Activated naive CD4-positive, alpha-beta T cell treated with anti-CD3 and anti-CD28 coated beads, Interleukin-2, amount 50 U/mL, for 24 hours (primary cell): ENCODE measurements at regions not wholly inside any gene's neighbourhood (a gene's known extent, or its start where the extent isn't known, plus 50 kb on each side); places are given as distances from the start of the nearest gene placed in this dataset.
"Not testable (repeated sequence)": the region's sequence is repeated elsewhere in the genome, so short reads cannot be mapped to it uniquely, and the experiment has no call there.

Experiments used
- H3K27ac Mint-ChIP-seq: one replicate; pipeline ENCODE4 v1.8.0; 2021; ENCODE audit warnings: mild to moderate bottlenecking, mixed read lengths
- H3K27me3 Mint-ChIP-seq: one replicate; pipeline ENCODE4 v1.8.0; 2021; ENCODE audit warnings: mixed read lengths
- H3K36me3 Mint-ChIP-seq: one replicate; pipeline ENCODE4 v1.8.0; 2021; ENCODE audit warnings: mixed read lengths
- H3K4me1 Mint-ChIP-seq: one replicate; pipeline ENCODE4 v1.8.0; 2021; ENCODE audit warnings: mixed read lengths
- H3K4me3 Mint-ChIP-seq: one replicate; pipeline ENCODE4 v1.8.0; 2021; ENCODE audit warnings: mild to moderate bottlenecking, mixed read lengths
- H3K9me3 Mint-ChIP-seq: one replicate; pipeline ENCODE4 v1.8.0; 2021; ENCODE audit warnings: mixed read lengths

DNA sequence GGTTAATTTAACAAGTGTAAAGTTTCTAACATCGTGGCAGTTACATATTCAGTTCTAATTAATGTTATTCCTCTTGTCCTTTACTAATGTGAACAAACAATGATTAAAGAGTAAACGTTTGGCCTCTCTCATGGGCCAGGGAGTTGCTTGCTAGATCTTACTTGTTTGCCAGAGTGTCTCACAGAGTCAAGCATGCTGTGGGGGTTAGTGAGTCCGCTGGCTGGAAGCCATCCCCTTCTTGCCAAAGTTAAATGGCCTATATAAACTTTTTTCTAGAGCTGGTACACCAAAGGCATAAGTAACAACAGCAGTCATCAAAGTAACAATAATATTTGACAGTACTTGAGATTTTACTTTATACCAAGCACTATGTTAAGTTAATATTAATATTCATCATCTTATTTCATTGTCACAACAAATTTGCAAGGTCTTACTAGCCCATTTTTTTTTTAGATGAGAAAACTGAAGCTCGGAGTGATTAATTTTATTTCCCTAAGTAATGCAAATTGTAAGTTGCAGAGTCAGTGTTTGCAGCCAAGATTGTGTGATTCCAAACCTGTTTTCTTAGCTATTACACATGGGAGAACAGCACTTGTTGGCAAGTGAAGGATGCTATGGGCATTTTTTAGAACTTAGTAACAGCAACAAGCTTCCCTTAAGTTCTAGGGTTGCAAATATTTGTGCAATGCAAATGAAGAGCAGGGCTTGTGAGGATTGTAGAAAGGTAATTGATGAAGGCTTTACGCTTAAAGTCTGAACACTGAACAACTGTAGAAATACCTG is 224.5 kb downstream of the RFPL4B start:
- no peaks in the 10 kb centered on the region for H3K36me3 Mint-ChIP-seq
- H3K9me3 Mint-ChIP-seq = no peaks in the 10 kb centered on the region
- no peak overlapping the region for H3K4me3 Mint-ChIP-seq
- H3K4me1 Mint-ChIP-seq = no peaks in the 10 kb centered on the region
- no peaks in the 10 kb centered on the region for H3K27me3 Mint-ChIP-seq
- H3K27ac Mint-ChIP-seq = no peak overlapping the region

DNA sequence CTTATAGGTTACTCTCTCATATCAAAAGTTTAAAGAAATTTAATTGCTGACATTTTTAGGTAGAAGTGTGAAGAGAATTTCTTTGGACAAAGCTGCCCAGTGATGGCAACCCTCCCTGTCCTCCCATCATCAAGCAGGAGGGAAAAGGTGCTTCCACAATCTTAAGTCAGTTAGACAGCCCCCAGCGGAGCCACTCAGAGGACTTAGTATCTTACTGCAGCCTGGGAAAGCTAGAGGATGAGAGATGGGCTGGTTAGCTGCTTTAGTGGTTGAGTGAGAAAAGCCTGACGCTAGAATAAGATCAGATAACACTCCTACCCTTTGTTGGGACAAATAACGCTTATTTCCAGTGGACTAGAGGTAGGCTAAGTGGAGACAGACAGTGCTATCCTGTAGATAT is 227.1 kb downstream of the RFPL4B start:
- Mint-ChIP-seq H3K9me3 (no peaks in the 10 kb centered on the region), H3K27ac (no peak overlapping the region), H3K4me3 (no peak overlapping the region), H3K36me3 (no peaks in the 10 kb centered on the region), H3K27me3 (no peaks in the 10 kb centered on the region), H3K4me1 (no peaks in the 10 kb centered on the region)

DNA sequence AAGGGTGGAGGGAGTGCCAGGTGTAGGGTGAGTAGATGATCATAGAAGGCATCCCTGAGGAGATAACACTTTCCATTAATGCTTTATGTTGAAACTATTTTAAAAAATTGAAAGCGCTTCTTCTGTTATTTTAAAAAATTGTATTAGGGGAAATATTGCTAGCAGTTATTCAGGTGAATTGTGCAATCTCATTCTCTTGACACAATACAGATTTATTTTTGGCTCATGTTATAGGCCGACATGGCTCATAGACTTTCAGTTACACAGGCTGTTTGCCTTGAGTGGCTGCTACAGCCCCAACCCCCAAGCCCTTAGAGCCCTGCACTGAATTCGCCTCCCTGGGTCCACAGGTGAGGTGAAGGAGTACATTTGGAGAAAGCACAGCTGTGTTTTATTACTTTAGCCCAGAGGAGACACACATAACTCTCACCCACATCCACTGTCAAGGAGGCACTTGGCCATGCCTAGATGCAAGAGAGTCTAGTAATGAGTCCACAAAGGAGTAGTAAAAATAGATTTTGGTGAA is 228.2 kb downstream of the RFPL4B start:
- Mint-ChIP-seq H3K4me3 (no peak overlapping the region), H3K4me1 (no peaks in the 10 kb centered on the region), H3K27ac (no peak overlapping the region), H3K27me3 (no peaks in the 10 kb centered on the region), H3K36me3 (no peaks in the 10 kb centered on the region), H3K9me3 (no peaks in the 10 kb centered on the region)

DNA sequence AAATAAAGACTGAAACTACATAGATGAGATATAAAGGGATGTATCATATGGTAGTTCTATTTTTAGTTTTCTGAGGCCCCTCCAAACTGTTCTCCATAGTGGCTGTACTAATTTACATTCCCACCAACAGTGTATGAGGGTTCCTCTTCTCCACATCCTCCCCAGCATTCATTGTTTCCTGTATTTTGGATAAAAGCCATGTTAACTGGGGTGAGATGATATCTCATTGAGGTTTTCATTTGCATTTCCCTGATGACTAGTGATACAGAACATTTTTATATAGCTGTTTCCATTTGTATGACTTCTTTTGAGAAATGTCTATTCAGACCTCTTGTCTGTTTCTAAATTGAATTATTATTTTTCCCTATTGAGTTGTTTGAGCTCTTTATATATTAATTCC is 229.3 kb downstream of the RFPL4B start:
- H3K9me3 Mint-ChIP-seq = no peaks in the 10 kb centered on the region
- H3K27ac Mint-ChIP-seq = no peak overlapping the region
- H3K4me1 Mint-ChIP-seq = no peaks in the 10 kb centered on the region
- no peaks in the 10 kb centered on the region for H3K27me3 Mint-ChIP-seq
- no peak overlapping the region for H3K4me3 Mint-ChIP-seq
- no peaks in the 10 kb centered on the region for H3K36me3 Mint-ChIP-seq

DNA sequence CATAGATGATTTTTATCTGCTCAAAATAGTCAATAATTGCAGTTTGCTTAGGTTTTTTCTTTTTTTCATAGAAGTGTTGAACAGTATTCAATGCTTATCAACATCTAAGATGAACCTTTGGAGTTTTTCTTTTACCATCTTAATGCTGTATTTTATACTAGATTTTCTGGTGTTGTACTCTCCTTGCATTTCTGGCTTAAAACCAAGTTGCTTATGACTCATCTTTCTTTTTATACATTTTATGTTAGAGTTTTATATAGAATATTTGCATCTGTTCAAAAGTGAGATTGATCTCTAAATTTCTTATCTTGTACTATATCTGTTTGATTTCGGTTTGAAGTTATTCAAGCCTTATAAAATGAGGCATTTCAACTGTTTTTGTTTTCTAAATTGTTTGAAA is 232.5 kb downstream of the RFPL4B start:
- H3K4me3 Mint-ChIP-seq = no peak overlapping the region
- no peaks in the 10 kb centered on the region for H3K36me3 Mint-ChIP-seq
- H3K27ac Mint-ChIP-seq = no peak overlapping the region
- no peaks in the 10 kb centered on the region for H3K4me1 Mint-ChIP-seq
- H3K27me3 Mint-ChIP-seq = no peaks in the 10 kb centered on the region
- H3K9me3 Mint-ChIP-seq = no peaks in the 10 kb centered on the region

DNA sequence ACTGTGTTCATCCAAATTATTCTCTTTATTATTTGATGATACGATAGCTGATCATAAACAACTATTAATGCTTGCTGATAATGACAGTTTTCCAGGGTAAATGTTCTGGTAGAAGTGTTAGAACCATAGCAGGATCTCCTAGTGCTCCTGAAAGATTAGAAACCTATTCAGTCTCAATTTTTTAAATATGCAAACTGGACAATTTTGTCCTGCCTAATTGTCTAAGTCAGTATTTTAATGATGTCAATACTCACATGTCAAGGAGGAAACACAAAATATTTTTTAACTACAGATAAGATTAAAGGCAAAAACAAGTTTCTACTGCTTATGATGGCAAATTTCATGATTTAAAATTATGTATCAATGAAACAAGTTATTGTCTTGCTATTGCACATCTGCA is 233.9 kb downstream of the RFPL4B start:
- H3K4me1 Mint-ChIP-seq = no peaks in the 10 kb centered on the region
- no peak overlapping the region for H3K4me3 Mint-ChIP-seq
- no peaks in the 10 kb centered on the region for H3K27me3 Mint-ChIP-seq
- H3K9me3 Mint-ChIP-seq = no peaks in the 10 kb centered on the region
- H3K36me3 Mint-ChIP-seq = no peaks in the 10 kb centered on the region
- H3K27ac Mint-ChIP-seq = no peak overlapping the region

DNA sequence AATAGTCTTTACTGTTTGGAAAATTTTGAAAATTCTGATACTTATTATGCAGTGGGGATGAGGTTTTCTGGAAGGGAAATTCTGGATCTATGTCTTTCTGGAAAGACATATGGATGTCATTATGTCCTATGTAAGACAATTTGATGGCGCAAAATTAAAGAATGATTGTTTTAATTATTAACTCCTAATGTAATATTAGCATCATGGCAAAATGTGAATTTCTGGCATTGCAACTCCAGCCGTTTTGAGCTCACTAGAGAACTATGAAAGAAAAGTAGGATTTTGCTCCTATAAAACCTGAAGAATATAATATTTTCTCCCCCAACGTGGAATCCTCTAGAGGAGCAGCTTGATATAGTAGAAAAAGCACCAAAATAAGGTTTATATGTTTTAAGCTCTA is 243.2 kb downstream of the RFPL4B start:
- Mint-ChIP-seq H3K4me1 (no peaks in the 10 kb centered on the region), H3K27ac (no peak overlapping the region), H3K36me3 (no peaks in the 10 kb centered on the region), H3K9me3 (peaks cover 5% of the 10 kb centered on the region), H3K27me3 (no peaks in the 10 kb centered on the region), H3K4me3 (no peak overlapping the region)

DNA sequence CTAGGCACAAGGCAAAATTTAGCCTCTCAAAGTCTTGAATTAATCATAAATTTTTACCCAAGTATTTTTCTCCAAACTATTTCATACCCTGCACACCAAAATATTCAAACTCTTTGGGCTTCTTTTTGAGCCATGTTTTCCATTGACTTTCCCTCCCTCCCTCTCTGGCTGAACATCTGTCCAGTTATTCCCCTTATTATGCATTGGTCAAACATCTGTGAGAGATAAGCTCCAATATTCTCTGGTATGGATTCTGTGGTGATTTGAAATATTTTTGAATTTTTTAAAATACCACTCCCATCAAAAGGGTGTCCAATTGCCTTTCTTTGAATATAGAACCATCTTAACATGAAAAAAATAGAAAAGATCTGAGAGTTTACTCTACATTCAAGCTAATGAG is 244.2 kb downstream of the RFPL4B start:
- Mint-ChIP-seq H3K4me3 (no peak overlapping the region), H3K9me3 (peaks cover 15% of the 10 kb centered on the region), H3K4me1 (no peaks in the 10 kb centered on the region), H3K27me3 (no peaks in the 10 kb centered on the region), H3K27ac (no peak overlapping the region), H3K36me3 (no peaks in the 10 kb centered on the region)

DNA sequence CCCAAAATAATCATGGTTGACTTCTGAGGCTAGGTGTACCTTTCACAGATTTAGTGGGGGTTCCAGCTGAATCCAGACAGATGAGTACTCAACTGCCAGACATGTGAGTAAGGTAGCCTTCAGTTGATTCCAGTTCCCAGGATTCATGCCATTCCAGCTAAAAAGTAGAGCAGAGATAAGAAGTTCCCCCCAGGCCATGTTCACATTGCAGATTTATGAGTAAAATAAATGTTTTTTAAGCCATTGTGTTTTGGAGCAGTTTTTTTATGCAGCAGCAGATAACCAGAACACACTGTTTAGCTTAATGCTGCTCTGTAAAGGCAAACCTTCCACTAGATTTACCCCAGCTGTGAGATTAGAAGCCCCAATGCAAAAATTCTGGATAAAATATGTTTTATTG is 245.0 kb downstream of the RFPL4B start:
- H3K27ac Mint-ChIP-seq = no peak overlapping the region
- H3K36me3 Mint-ChIP-seq = no peaks in the 10 kb centered on the region
- H3K9me3 Mint-ChIP-seq = peaks cover 16% of the 10 kb centered on the region

DNA sequence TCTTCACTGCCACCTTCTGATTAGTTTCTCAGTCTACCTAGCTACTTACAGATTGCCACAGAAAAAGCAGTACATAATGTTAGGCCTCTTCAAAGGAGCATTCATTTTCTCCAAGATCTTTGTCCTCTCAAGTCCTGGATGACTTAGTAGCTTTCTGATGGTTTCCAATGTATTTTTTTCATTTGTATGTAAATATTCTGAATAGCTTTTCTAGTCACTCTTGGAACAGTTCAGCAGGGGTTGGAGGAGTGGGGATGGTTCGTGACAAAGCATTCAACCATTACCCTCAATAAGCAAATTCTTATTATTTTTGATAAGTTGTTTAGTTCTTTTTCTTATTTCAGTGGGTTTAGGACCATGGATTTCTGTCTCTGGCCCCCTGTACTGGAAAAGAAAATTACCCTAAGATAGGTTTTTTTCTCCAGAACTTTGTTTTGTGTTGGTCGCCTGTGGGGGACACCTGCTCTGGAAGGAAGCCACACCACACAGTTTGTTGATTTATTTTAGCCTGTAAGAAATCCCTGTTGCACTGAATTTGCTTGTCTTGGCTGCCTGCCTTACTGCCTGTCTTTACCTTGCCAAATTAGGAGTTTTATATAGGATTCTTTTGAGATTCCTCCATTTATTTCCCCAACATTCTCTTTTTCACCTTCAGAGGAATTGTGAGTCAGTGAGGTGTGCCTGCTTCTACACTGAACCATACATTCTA is 247.9 kb downstream of the RFPL4B start:
- Mint-ChIP-seq H3K9me3 (peaks cover 21% of the 10 kb centered on the region), H3K27me3 (no peaks in the 10 kb centered on the region), H3K4me1 (no peaks in the 10 kb centered on the region), H3K4me3 (no peak overlapping the region), H3K27ac (no peak overlapping the region), H3K36me3 (no peaks in the 10 kb centered on the region)

More for the DNA sequence above, 245.0 kb downstream of the RFPL4B start:
- no peak overlapping the region for H3K4me3 Mint-ChIP-seq
- no peaks in the 10 kb centered on the region for H3K4me1 Mint-ChIP-seq
- H3K27me3 Mint-ChIP-seq = no peaks in the 10 kb centered on the region

DNA sequence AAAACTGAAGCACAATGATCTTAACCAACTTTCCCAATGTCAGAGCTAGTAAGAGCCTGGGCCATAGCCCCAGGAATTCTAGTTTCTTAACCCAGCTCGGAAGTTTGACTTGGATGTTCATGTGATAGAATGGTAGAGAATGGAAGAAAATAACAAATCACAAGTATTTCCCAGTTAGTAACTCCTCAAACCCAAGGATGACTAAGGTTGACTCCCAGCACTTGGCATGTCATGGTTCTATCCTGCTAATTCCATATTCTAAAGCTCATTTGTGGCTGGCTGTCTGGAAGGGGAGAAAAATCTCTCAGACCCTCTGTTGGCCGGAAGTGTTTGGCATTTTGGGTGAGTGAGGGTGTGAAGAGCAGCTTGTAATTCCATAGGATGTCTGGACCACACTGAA is 248.7 kb downstream of the RFPL4B start:
- peaks cover 21% of the 10 kb centered on the region for H3K9me3 Mint-ChIP-seq
- H3K36me3 Mint-ChIP-seq = no peaks in the 10 kb centered on the region
- H3K27me3 Mint-ChIP-seq = no peaks in the 10 kb centered on the region
- H3K4me3 Mint-ChIP-seq = no peak overlapping the region
- H3K27ac Mint-ChIP-seq = no peak overlapping the region
- H3K4me1 Mint-ChIP-seq = no peaks in the 10 kb centered on the region

DNA sequence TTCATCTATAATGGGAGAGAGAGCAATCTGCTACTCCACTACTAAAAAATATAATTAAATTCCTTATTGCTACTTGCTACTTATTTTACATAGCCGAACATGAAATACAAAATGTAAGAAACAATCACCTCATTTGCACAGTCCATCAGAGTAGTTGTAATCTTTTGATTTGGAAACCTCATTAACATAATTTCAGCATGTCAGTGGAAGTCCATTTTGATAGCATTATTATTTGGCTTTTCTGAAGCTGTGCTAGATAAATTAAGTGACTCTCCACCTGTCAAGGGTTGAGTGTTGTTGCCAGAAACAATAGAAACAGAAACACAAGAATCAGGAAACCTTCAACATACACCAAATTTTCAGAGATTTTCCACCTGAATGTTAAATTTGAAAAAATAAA is 250.0 kb downstream of the RFPL4B start:
- Mint-ChIP-seq H3K4me3 (no peak overlapping the region), H3K9me3 (peaks cover 21% of the 10 kb centered on the region), H3K4me1 (no peaks in the 10 kb centered on the region), H3K36me3 (no peaks in the 10 kb centered on the region), H3K27me3 (no peaks in the 10 kb centered on the region), H3K27ac (no peak overlapping the region)

DNA sequence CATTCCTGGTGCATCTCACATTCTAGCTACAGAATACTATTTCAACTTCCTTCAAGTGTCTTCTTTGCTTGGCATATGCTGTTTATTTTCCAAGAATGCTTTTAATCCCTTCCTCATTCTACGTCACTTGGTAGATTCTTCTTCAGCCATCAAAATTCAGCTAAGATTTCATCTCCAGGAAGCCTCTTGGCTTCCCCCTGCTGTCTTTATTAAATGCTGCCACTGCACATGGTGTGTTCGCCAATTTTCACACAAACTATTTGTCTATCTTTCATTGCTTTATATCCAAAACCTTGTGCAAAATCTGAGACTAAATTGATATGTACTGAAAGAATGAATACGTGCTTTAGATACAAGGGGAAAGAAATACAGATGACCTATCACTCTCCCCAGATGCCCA is 253.0 kb downstream of the RFPL4B start:
- Mint-ChIP-seq H3K4me1 (no peaks in the 10 kb centered on the region), H3K9me3 (peaks cover 16% of the 10 kb centered on the region), H3K27me3 (no peaks in the 10 kb centered on the region), H3K36me3 (no peaks in the 10 kb centered on the region), H3K27ac (no peak overlapping the region), H3K4me3 (no peak overlapping the region)

DNA sequence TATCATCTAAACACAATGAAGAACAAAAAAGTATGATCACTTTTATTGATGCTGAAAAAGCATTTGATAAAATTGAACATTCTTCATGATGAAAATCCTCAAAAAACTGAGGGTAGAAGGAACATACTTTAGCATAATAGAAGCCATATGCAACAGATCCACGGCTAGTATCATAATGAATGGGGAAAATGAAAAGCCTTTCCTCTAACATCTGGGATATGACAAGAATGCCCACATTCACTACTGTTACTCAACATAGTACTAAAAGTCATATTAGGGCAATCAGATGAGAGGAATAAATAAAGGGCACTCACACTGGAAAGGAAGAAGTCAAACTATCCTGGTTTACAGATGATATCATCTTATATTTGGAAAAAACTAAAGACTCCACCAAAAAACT is 256.6 kb downstream of the RFPL4B start:
- H3K36me3 Mint-ChIP-seq = peaks cover 1% of the 10 kb centered on the region
- no peak overlapping the region for H3K4me3 Mint-ChIP-seq
- H3K4me1 Mint-ChIP-seq = no peaks in the 10 kb centered on the region
- no peaks in the 10 kb centered on the region for H3K27me3 Mint-ChIP-seq
- no peak overlapping the region for H3K27ac Mint-ChIP-seq
- H3K9me3 Mint-ChIP-seq = peaks cover 5% of the 10 kb centered on the region

DNA sequence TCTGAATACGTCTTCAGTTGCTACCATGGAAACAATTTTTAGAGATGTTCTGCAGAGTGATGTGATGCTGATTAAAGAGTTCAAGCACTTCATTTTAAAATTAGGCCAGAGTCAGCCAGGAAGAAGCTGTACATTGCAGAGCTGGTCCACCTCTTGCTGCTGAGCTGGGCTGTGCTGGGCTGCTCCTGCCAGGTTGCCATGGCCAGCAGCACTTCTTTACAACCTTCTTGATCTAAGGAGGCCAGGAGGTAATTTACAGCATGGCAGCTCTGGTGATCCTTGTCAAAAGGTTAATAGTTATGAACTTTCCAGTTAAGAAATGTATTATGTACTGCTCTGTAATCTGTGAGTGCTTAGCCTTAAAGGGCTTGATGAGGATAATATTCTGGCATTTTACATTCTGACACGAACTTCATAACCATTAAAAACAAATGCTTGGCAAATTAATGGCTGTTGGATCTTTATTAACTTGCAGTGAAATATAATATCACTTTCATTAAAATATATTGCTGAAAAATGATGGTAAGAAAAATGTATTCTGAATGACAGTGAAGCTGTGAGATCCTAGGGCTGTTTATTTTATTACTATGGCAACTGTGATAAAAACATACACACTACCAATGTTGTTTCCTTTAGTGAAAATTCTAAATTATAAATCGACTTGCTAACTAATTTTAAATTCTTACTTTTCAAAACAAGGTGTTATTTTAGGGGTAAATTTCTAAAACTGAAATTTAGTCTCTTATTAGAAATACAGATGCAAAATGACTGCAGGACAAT is 259.7 kb downstream of the RFPL4B start:
- Mint-ChIP-seq H3K36me3 (peaks cover 1% of the 10 kb centered on the region), H3K4me1 (no peaks in the 10 kb centered on the region), H3K27ac (no peak overlapping the region), H3K9me3 (no peaks in the 10 kb centered on the region), H3K4me3 (no peak overlapping the region), H3K27me3 (no peaks in the 10 kb centered on the region)

DNA sequence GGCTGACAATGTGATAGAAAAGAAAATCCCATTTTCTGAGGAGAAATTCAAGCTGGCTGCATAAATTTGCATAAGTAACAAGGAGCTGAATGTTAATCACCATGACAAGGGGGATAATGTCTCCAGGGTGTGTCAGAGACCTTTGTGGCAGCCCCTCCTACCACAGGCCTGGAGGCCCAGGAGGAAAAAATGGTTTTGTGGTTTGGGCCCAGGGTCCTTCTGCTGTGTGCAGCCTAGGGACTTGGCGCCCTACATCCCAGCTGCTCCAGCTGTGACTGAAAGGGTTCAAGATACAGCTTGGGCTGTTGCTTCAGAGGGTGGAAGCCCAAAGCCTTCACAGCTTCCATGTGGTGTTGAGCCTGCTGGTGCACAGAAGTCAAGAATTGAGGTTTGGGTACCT is 261.8 kb downstream of the RFPL4B start:
- not testable (repeated sequence) for H3K27me3 Mint-ChIP-seq, H3K36me3 Mint-ChIP-seq, H3K4me3 Mint-ChIP-seq, H3K27ac Mint-ChIP-seq, H3K4me1 Mint-ChIP-seq, H3K9me3 Mint-ChIP-seq
